ENCODE measurements at regions not wholly inside any gene's neighbourhood (a gene's known extent, or its start where the extent isn't known, plus 50 kb on each side); places are given as distances from the start of the nearest gene placed in this dataset.

- TF ChIP-seq, protein P1, sequence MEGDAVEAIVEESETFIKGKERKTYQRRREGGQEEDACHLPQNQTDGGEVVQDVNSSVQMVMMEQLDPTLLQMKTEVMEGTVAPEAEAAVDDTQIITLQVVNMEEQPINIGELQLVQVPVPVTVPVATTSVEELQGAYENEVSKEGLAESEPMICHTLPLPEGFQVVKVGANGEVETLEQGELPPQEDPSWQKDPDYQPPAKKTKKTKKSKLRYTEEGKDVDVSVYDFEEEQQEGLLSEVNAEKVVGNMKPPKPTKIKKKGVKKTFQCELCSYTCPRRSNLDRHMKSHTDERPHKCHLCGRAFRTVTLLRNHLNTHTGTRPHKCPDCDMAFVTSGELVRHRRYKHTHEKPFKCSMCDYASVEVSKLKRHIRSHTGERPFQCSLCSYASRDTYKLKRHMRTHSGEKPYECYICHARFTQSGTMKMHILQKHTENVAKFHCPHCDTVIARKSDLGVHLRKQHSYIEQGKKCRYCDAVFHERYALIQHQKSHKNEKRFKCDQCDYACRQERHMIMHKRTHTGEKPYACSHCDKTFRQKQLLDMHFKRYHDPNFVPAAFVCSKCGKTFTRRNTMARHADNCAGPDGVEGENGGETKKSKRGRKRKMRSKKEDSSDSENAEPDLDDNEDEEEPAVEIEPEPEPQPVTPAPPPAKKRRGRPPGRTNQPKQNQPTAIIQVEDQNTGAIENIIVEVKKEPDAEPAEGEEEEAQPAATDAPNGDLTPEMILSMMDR (IDR thresholded peaks at IDR 0.05) = no peak
- TF ChIP-seq POLR2A (IDR thresholded peaks at IDR 0.05) = no peak
- TF ChIP-seq POLR2AphosphoS5 (IDR thresholded peaks at IDR 0.05) = no peak
Observed at GRCh38 chr10:44064317-44064716, 320.6 kb downstream of the CXCL12 start.
